GM19240 (cell line): ENCODE measurements at regions not wholly inside any gene's neighbourhood (a gene's known extent, or its start where the extent isn't known, plus 50 kb on each side); places are given as distances from the start of the nearest gene placed in this dataset.

Source experiments
- DNase-seq: peaks from one replicate; pipeline ENCODE4 v3.0.0; 2011; ENCODE audit warnings: low spot score; ENCODE audit not compliant: insufficient read length

- DNase-seq = no peak
Observed at GRCh38 chr2:160870729-160871465, 289.3 kb upstream of the TANK start.

DNA sequence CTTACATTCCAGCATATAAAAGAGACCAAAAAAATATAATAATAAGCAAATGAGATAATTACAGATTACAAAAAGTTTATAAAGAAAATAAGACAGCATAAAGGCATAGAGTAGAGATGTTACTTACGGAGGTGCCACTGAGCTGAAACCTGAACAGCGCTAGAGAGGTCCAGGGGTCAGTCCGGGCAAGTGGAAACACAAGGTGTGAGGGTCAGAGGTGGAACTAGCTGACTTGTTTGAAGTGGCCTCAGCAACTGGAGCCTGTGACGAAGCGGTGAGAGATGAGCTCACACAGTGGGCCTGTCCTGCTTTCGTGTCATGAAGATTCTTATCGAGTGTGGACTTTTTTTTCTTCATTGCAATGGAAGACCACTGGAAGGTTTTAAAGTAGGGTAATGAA, 288.3 kb upstream of the TANK start:
- DNase-seq = no peak

DNA sequence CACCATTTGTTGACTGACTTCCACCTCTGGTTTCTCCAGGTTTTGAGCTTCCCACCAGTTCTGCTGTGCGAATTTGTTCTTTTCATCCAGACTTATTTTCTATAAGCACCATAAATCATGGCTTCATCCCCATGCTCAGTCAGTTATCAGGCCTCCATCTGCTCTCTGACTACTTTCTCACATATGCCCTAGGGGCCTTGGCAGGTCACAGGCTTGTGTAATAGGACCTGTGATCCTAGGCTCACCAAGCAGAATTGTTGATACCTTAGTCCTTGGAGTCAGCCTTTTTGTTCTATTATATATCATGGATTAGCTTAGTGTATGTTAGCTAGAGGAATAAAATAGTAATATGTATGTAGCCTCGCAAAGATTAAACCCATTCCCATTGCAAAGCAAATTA, 284.2 kb upstream of the TANK start:
- no peak for DNase-seq

DNA sequence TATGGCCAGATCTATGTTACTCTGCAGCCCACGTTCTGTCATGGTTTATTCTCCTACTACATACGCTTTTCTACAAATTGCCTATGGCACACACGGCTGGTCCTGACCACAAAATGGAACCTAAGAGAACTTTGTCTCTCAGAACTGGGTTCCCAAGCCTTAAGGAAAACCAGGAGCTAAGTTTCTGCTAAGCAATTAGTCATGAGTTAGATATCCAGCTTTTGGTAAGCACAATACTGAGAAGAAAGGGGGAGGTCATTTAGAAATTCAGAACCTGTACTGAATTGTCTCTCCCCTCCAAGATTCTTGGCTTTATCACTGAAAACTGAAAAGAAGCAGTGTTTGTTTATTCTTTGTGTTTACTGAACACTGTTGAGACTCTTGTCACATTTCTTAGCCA, 283.5 kb upstream of the TANK start:
- no peak for DNase-seq

- DNase-seq = no peak
Observed at GRCh38 chr2:160878618-160879017, 281.6 kb upstream of the TANK start.

DNA sequence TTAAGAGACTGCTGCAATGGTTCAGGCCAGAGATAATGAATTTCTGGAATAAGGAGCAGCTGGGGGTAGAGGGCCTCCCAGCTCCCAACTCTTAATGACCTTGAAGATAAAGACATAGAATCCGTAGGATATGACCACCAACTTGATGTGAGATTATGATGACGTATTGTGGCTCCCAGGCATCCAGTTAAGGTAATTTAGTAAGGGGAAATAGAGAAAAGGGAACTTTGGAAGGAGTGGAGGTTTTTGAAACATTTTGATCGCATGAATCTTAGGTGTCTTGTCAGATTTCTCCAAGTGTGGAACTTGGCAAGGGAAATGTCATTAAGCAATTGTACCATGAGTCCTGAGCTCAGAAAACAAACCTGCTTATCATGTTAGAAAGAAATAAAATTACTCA, 277.3 kb upstream of the TANK start:
- no peak for DNase-seq

DNA sequence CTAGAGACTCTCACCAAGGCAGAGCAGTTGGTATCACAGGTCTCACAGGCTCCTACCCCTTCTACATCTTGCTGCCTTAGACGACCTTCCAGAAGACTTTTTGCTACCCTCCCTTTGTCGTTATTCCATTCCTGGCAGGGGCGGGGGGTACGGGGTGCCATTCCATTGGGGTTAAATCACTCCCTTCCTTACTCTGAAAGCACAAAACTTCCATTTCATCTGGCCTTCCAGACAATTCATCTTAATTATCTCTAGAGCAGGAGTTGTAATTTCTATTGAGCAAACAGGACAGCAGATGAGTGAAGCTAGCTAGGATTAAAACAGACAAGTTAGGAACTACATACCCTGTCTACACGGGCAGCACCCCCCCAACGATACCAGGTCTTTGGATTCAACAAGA, 276.2 kb upstream of the TANK start:
- DNase-seq = no peak

DNA sequence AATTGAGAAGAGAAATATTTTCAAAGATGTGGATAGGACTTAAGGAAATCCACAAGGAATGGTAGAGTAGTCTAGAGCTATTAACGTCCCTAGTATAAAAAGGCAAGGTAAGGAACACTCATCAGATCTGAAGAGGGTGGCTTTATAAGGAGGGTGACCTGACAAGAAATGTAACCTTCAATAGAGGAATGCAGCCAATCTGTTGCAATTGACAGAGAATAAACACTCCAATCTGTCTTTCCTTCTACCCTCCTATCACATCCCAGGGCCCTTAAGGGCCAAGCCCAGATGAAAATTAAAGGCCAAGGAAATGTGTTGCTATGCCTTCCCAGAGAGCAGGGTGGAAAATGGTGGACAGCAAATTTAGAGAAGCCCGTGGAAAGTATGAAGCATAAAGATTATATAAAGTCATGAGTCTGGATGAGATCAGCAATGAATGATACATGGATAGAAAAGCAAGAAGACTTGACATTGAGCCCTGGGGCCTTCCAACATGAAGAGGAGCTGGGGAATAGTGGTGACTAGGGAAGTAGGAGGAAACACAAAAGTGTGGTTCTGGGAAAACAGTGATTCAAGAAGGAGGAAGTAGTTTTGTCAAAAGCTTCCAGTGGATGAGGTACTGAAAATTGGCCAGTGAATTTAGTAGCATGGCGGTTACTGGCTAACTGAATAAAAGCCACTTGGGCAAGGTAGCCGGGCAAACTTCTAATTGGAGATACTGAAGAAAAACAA, 270.6 kb upstream of the TANK start:
- no peak for DNase-seq

DNA sequence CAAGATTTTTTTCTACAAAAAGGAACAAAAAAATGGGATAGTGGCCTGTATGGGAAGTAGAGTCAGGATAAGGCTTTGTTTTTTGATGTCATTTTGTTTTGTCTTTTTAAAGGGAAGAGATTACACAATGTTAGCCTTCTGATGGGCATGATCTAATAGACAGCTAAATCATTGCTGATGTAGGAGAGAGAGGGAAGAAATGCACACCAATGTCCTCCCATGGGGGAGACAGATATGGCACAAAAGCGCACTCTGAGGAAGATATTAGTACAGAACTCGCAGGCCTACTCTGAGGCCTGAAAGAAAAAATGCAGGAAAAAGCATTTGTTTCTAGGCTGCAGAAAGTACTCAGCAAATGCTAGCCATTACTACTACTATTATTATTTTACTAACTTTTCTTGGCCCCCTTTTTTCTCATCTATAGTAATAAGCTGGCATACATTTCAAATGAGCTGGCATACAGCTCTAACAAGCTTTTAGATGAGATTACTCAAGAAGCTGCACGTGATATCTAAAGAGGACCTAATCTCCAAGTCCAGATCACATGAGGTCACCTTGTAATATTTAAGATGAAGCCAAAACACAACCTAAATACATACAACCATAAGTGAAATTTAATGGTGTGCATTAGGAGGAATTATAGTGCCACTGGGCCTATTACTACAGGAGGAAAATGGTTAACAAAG, 269.4 kb upstream of the TANK start:
- DNase-seq = no peak

GRCh38 chr2:160891353-160891740, 268.9 kb upstream of the TANK start:
- DNase-seq = no peak

- DNase-seq = no peak
Observed at GRCh38 chr2:160892204-160892603, 268.0 kb upstream of the TANK start.

DNA sequence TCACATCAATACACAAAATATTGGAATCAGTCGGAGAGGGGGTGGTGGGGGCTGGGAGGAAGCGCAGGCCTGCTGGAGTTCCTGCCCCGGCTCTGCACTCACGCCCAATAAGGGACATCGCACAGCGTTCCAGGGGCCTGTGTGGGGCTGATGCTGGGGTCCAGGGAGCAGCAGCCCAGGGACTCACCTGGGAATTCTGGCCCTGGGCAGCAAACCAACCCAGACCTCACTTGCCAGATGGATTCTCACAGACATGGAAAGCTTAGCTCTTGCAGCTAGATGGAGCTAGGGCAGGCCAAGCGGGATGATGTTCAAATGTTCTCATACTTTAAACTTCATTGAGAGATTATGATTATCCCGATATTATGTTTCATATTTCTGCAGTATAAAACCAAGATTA, 266.6 kb upstream of the TANK start:
- DNase-seq = no peak

DNA sequence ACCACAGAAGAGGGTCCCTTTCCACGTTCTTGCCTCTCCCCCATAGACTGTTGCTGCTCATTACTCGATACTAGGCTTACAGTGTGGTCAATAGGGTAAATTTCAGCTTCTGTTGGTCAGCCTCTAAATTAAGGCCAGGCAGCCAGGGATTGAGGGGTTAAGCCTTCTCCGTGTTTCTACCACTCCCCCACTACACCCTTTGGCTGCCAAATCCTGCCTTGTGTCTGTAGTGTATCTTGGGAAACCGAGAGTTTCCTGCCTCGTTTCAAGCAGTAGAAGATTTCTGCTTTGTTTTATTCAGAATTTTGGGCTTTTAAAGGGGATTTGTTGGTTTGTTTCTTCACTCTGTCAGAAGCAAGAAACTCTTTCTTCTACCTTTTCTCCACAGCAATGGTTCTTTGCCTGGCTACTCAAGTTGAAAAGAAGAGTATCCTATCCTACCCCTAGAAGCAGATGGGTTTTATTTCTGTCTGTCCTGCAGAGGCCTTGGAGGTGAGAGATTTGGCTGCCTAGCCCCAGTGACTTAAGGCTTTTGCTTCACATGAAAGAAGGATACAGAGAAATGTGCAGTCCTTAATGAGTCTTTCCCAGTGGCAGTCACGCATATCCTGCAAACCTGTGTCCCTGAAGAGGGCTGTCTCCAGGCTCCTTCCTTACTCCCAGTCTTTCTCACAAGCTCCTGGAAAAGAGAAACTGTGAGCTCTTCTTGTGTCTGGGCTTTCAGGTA, 261.5 kb upstream of the TANK start:
- no peak for DNase-seq

GRCh38 chr2:160901613-160902012, 258.6 kb upstream of the TANK start:
- DNase-seq = no peak

GRCh38 chr2:160905862-160906261, 254.4 kb upstream of the TANK start:
- DNase-seq = no peak

- no peak for DNase-seq
Observed at GRCh38 chr2:160906878-160907277, 253.3 kb upstream of the TANK start.

DNA sequence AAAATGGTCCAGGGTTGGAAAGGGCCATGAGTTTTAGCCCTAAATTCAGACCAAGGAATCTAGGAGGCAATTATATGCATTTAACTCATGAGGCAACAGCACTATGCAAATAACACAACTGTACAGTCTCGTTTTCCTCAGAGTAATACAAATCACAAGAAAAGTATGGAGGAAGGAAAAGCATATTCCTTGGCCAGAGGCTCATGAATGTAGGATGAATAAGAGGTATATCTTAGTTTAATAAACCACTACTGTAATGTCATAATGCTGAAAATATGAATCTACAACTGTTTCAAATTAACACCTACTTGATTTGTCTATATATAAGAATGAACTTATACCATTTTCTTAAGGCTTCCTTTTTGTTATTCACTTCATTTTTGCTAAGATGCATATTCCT, 252.5 kb upstream of the TANK start:
- no peak for DNase-seq

DNA sequence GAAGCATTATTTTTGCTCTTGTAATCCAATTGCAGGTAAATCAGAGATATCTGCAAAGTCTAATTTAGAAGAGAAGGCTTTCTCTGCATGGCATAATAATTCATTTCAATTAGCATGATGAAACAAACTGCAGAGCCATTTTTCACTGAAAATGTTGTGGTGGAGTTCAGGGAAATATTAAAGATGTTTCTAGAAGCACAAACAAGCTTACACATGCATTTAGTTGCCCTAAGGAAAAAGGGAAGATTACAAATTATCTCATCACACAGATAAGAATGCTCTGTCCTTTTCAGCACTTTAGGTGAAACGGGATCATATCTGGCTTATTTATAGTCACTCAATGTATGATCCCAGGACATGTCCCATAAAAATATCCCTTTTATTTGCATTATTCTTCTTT, 252.1 kb upstream of the TANK start:
- no peak for DNase-seq

GRCh38 chr2:160909781-160910242, 250.4 kb upstream of the TANK start:
- DNase-seq = no peak

- no peak for DNase-seq
Observed at GRCh38 chr2:160910681-160911080, 249.5 kb upstream of the TANK start.

DNA sequence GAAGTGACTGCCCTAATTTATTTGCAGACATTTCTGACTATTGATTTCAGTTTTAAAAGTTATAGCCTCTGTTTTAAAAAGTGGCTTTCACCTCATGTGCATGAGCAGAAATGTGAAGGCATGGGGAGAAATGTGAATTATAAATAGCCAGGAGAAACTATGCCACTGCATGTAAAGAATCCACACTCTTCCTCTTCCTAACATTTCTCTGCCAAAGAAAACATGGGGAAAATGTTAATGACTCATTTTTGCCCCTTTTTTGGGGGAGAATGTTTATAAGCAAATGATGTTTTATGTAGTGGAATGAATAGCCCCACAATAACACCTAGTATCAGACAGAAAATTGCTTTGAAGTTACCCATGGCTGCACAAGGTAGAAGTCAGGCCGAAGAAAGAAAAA, 249.0 kb upstream of the TANK start:
- no peak for DNase-seq

- DNase-seq = no peak
Observed at GRCh38 chr2:160912276-160912675, 248.0 kb upstream of the TANK start.
